Transverse colon (tissue), 4 donors: ENCODE measurements at regions not wholly inside any gene's neighbourhood (a gene's known extent, or its start where the extent isn't known, plus 50 kb on each side); places are given as distances from the start of the nearest gene placed in this dataset.

Experiments
- DNase-seq: peaks from one replicate; pipeline ENCODE4 v3.0.0-alpha.2; 2019
- H3K27ac ChIP-seq, 4 donors: fragments of 200-600 bp; sonication (generic); 2 replicates each; pipeline ENCODE4 v1.5.1; 2016 to 2018; ENCODE audit warnings: inconsistent platforms in 4 of 4
- H3K27me3 ChIP-seq: fragments of 200-600 bp; sonication (generic); 2 replicates; pipeline ENCODE4 v1.5.1; 2017; ENCODE audit warnings: inconsistent platforms
- H3K36me3 ChIP-seq, 4 donors: fragments of 200-600 bp; sonication (generic); 2 replicates each; pipeline ENCODE4 v1.5.1; 2017 to 2019; ENCODE audit warnings: inconsistent platforms in 4 of 4
- H3K4me1 ChIP-seq, 4 donors: fragments of 200-600 bp; sonication (generic); 2 replicates each; pipeline ENCODE4 v1.5.1; 2017 to 2020; ENCODE audit warnings: inconsistent platforms in 4 of 4
- H3K4me3 ChIP-seq, 4 donors: fragments of 200-600 bp; sonication (generic); 1 replicate in 1 of 4; 2 replicates in 3 of 4; pipeline versions ENCODE4 v1.5.1 to v1.6.1; 2017 to 2019; ENCODE audit warnings: inconsistent platforms in 4 of 4
- H3K9me3 ChIP-seq, 2 donors: fragments of 200-600 bp; sonication (generic); 2 replicates each; pipeline ENCODE4 v1.5.1; 2017 to 2019; ENCODE audit warnings: inconsistent platforms in 2 of 2
- EP300 ChIP-seq: sonication (generic); formaldehyde crosslinking; IDR thresholded peaks from one replicate; pipeline ENCODE4 v1.6.1; 2017; ENCODE audit warnings: antibody characterized with exemption, low read depth
- POLR2A ChIP-seq: fragments of 450-650 bp; IDR thresholded peaks from one replicate; pipeline ENCODE4 v1.6.1; 2016; ENCODE audit warnings: antibody characterized with exemption, mild to moderate bottlenecking, moderate library complexity
- POLR2AphosphoS5 ChIP-seq, 3 donors: sonication (generic); formaldehyde crosslinking; IDR thresholded peaks; one replicate each; pipeline ENCODE4 v1.6.1; 2016; ENCODE audit warnings: antibody characterized with exemption in 3 of 3
- WGBS, 2 donors: methylation state at CpG; one replicate each; pipeline ENCODE4 v1.1.5; 2018; ENCODE audit warnings: low coverage in 1 of 2; 5-methylcytosine and 5-hydroxymethylcytosine counted together
- in situ Hi-C, 4 donors: fragments of 200-750 bp; cut with MboI; loops; one replicate each; pipeline versions ENCODE4 v1.15.0 to v1.15.1; 2017; ENCODE audit warnings: low sequenced_read_pairs in 3 of 4, low pct_ligation_motif_present in 1 of 4, low pct_unique_long_range_greater_than_20kb in 1 of 4
- intact Hi-C: fragments of 100-400 bp; cut with DNase I; formaldehyde crosslinking; loops from one replicate; pipeline ENCODE4 v1.15.1; 2023; ENCODE audit warnings: low total_unique reads
- TF ChIP-seq, protein P1 (sequence below), 5 experiments: fragments of 200-600 bp in 3 of 5; fragments of 450-650 bp in 2 of 5; sonication (generic) in 3 of 5; IDR thresholded peaks; 1 replicate in 2 of 5; 2 replicates in 3 of 5; pipeline ENCODE4 v1.5.1; 2016 to 2017; ENCODE audit warnings: antibody characterized with exemption in 5 of 5, inconsistent platforms in 3 of 5, mild to moderate bottlenecking in 2 of 5, moderate library complexity in 1 of 5

DNA sequence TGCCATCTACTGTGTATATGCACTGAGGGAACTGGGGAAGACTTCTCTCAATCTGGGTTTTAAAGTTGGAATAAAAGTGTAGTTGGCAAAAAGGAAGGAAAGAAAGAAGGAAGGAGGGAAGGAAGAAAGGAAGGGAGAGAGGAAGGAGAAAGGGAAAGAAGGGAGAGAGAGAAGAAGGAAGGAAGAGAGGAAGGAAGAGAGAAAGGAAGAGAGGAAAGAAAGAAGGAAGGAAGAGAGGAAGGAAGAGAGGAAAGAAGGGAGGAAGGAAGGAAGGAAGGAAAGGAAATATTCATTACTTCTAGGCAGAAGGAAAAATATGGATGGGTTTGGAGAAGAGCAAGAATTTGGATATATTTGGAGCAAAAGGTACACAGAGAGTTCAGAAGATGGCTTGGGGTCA, 343.6 kb upstream of the AUTS2 start:
- H3K27me3 ChIP-seq: no peaks in the 10 kb centered on the region
- no peaks in the 10 kb centered on the region for H3K36me3 ChIP-seq
- TF ChIP-seq POLR2AphosphoS5 (IDR thresholded peaks at IDR 0.05) (no peak), POLR2A (no peak), EP300 (no peak)
- TF ChIP-seq, protein P1, sequence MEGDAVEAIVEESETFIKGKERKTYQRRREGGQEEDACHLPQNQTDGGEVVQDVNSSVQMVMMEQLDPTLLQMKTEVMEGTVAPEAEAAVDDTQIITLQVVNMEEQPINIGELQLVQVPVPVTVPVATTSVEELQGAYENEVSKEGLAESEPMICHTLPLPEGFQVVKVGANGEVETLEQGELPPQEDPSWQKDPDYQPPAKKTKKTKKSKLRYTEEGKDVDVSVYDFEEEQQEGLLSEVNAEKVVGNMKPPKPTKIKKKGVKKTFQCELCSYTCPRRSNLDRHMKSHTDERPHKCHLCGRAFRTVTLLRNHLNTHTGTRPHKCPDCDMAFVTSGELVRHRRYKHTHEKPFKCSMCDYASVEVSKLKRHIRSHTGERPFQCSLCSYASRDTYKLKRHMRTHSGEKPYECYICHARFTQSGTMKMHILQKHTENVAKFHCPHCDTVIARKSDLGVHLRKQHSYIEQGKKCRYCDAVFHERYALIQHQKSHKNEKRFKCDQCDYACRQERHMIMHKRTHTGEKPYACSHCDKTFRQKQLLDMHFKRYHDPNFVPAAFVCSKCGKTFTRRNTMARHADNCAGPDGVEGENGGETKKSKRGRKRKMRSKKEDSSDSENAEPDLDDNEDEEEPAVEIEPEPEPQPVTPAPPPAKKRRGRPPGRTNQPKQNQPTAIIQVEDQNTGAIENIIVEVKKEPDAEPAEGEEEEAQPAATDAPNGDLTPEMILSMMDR (IDR thresholded peaks at IDR 0.05): no peak
- H3K4me1 ChIP-seq: no peaks in the 10 kb centered on the region
- no peak overlapping the region for H3K27ac ChIP-seq
- H3K4me3 ChIP-seq: no peak overlapping the region
- no peak for DNase-seq
- in situ Hi-C loops: no loop called here
- H3K9me3 ChIP-seq: peaks cover 0 to 4% of the 10 kb centered on the region in 2 donors
- intact Hi-C loops: no loop called here

DNA sequence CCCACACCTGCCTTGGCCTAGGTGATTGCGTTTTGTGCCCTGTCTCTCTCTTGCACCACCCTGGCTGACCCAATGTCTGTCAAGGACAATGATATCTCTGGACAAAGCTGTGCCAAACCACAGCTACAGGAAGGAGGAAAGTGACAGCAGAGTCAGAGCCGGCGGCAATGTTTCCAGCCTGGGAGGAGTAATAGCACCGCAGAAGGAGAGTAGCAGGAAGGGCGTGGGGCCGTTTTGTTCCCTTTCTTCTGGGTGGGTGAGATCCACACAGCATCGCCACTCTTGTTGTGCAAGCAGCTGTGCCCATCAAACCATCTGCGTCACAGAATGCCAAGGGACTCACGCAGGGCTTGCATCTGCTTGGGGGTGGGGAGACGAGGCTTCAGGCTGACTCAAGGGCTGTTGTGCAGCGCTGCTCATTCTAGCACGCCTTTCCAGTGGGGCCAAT, 341.6 kb upstream of the AUTS2 start:
- intact Hi-C loops: no loop called here

DNA sequence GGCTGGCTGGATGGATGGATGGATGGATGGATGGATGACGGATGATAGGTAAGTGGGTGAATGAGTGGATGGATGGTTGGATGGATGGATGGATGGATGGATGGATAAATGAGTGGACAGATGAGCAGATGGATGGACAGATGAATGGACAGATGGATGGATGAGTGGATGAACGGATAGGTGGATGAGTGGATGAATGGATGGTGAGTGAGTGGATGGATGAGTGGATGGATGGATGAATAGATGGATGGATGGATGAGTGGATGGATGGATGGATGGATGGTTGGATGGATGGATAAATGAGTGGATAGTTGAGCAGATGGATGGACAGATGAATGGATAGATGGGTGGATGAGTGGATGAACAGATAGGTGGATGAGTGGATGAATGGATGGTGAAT, 340.7 kb upstream of the AUTS2 start:
- in situ Hi-C loops: no loop called here
- Histone ChIP-seq H3K27ac (no peak overlapping the region), H3K27me3 (no peaks in the 10 kb centered on the region), H3K4me3 (no peak overlapping the region), H3K4me1 (no peaks in the 10 kb centered on the region), H3K9me3 (no peaks in the 10 kb centered on the region), H3K36me3 (no peaks in the 10 kb centered on the region)
- intact Hi-C loops: no loop called here
- no peak for DNase-seq
- TF ChIP-seq, protein P1 (IDR thresholded peaks at IDR 0.05): no peak
- TF ChIP-seq POLR2A: no peak
- TF ChIP-seq EP300: no peak
- no peak for TF ChIP-seq POLR2AphosphoS5 (IDR thresholded peaks at IDR 0.05)
- whole genome bisulfite sequencing, 2 donors: 71 to 85% methylated on average over 2 of the region's 2 CpGs

More for the DNA sequence above, 341.6 kb upstream of the AUTS2 start:
- Histone ChIP-seq H3K9me3 (peaks cover 0 to 2% of the 10 kb centered on the region in 2 donors), H3K27me3 (no peaks in the 10 kb centered on the region), H3K27ac (no peak overlapping the region), H3K4me3 (no peak overlapping the region), H3K4me1 (no peaks in the 10 kb centered on the region), H3K36me3 (no peaks in the 10 kb centered on the region)
- 73 to 75% methylated on average over 2 to 12 of the region's 12 CpGs for WGBS, 2 donors
- in situ Hi-C loops: no loop called here
- DNase-seq: peak; percentile 29
- TF ChIP-seq EP300 (peak; percentile 30), POLR2AphosphoS5 (IDR thresholded peaks at IDR 0.05) (no peak), POLR2A (no peak)
- TF ChIP-seq, protein P1 (IDR thresholded peaks at IDR 0.05): no peak

DNA sequence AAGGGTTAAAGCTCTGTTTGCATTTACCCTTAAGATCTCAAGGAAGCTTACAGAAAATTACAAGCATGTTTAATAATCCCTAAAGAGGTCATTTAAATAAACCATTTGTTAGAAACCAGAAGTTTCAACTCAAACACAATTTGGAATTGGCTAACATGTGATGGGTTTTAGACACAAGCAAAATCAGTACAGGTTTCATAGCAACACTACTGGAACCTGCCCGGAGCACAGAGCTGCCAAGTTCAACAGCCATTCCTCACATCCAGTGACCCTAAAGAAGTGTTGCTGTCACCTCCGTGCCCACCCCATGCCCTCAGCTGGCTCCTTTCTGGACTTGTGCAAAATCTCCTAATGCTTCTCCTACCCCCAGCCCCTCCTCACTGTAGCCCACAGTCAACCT, 338.8 kb upstream of the AUTS2 start:
- Histone ChIP-seq H3K27me3 (no peaks in the 10 kb centered on the region), H3K9me3 (no peaks in the 10 kb centered on the region), H3K36me3 (no peaks in the 10 kb centered on the region), H3K4me1 (no peaks in the 10 kb centered on the region), H3K4me3 (no peak overlapping the region), H3K27ac (no peak overlapping the region)
- intact Hi-C loops: no loop called here
- WGBS, 2 donors: 60% methylated on average over 2 of the region's 2 CpGs; no CpG with 5 or more reads in 1 of the 2 donors
- DNase-seq: no peak
- in situ Hi-C loops: no loop called here
- no peak for TF ChIP-seq EP300
- TF ChIP-seq, protein P1 (IDR thresholded peaks at IDR 0.05): no peak
